ENCODE measurements at regions not wholly inside any gene's neighbourhood (a gene's known extent, or its start where the extent isn't known, plus 50 kb on each side); places are given as distances from the start of the nearest gene placed in this dataset.
A peak's percentile ranks its signal among the peaks of the same experiment; 100 is the strongest.

DNA sequence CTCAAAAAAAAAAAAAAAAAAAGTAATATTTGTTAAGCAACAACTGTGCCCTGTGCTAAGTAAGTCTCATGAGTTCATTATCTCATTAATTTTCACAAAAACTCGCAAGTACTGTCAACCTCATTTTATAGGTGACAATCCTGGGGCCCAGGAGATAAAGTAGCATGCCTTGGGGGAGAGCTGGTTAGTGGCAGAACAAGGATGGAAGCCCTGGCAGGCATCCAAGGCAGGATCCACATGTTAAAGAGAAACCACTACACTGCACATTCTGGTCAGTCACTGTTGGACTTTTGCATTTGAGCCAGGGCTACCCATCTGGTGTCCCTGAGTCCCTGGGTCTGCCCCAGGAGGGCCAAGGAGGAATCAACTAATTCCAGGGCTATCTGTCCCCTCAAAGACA is 54.6 kb downstream of the ZFP36L2 start:
- DNase-seq, result peak; percentile 63

DNA sequence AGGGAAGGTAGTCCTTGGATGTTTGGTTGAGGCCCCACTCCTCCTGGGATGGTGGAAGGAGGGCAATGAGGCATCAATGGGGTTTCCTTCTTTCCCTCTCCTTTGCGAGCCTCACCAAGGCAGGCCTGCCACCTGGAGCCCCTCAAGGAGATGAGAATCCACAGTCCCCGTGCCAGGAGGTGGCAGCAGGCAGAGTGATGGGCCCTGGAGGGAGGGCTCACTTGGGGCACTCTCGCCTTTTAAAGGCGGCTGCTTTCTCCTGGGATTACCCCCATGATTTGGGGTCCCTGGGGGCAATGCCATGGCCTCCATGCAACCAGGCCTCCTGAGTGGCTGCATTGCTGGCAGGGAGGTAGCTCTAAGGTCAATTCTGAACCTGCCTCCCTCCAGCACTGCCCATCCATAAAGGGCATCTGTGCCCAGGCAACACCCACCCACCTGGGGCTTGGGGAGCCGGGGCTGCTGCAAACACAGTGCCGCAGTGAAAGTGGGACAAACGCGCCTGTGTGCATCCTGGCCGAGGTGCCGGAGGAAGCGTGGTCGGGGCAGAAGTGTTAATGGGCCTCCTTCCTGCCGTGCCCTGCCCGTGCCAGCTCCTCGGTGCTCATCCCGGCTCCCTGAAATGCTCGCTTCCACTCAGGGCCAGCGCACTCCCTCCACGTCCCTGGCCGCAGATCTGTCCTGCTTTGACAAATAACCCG is 55.9 kb downstream of the ZFP36L2 start:
- DNase-seq, result peak; percentile 68

DNA sequence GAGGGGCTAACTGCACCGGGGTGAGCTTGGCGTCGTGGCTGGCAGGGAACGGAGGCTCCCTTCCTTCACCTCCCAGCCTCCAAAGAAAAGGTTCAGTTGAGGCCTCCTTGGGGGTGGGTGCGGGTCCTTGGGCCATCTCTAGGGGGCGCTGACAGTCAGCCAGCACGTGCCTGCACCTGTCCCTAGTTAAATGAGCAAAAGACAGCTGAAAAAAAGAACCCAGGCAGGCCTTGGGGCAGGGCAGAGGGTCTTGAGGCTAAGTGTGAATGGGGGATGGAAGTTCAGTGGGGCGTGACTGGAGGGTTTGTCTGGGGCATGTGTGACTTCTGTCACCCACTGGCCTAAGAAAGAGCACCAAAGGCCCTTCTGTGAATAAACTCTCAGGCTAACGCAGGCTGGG is 56.4 kb downstream of the ZFP36L2 start:
- peak; percentile 54 for DNase-seq

DNA sequence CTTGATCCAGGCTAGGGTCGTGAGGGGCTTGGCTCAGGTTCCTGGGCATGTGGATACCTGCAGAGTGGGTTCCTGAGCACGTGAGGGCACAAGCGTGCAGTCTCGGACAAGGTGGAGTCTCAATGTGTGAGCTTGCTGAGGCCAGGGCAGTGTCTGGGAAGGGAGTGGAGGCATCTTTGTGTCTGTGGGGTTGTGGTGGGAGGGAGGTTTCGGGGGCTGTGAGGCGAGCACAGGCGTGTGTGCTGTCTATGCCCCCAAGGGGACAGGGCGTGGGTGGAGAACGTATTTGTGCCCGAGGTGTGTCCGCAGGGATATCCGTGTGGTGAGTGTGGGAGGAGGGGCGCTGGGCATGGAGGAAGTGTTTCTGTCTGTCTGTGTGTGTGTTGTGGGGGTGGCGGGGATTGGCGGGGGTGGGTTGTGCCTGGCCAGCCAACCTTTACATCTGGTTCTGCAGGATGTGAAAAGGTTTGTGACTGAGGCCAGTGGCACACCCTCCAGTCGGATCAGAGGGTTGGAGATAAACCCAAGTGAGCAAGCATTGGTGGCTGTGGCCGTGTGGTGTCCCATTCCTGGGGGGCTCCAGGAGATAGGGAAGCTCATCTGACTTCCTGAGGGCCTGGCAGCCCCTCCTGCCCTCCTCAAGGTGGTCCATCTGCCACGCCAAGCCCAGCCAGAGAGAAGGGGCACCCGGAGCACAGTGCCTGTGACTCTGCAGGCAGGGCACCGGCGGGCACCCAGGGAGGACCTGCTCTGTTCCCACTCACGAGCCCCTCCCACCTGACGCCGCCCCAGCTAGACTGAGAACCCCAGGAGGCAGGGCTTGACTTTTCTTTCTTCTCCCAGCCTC is 57.1 kb downstream of the ZFP36L2 start:
- DNase-seq, result peak; percentile 59

DNA sequence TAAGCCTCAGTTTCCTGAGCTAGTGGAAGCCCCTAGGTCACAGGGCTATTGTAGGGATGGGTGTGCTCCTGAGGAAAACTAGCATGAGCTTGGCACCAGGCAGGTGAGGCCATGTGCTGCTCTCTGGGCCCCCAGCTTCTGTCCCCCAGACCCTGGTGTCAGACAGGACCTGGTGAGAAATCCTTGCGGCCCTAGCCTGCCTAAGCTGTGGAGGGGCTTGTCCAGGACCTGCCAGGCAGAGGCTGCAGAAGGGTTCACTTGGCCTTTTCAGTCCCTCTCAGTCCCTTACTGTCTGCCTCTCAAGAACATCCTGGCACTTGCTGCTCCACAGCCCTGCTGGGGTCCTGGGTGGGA is 58.4 kb downstream of the ZFP36L2 start:
- no peak for DNase-seq

DNA sequence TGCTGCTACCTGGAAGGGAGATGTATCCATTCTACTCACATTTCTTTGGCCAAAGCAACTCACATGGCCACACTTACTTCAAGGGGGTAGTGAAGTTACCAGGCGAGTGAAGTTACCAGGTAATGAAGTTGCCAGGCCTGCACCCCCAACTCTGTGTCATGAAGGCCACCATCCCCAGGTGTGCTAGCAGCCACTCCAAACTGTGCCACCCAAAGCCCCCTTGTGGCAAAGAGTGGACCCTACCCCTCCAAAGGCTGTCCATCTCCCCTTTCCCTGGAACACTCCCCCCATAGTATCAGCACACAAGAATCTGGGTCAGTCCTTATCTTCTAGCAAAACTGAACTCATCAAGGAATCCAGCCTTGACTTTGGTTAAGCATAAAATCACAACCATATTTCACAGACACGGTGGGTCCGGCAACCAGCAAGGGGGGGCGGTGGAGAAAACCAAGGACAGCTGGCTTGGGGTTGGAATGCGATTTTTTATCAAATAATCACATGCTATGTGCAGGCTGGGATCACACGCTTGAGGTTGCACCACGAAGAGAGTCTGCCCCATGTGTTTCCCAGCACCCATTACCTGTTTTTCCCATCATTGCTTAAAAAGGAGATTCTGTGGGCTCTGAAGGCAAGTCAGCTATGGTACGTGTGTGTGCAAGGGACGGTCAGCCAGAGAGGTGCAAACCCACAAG is 60.9 kb downstream of the ZFP36L2 start:
- no peak for DNase-seq

DNA sequence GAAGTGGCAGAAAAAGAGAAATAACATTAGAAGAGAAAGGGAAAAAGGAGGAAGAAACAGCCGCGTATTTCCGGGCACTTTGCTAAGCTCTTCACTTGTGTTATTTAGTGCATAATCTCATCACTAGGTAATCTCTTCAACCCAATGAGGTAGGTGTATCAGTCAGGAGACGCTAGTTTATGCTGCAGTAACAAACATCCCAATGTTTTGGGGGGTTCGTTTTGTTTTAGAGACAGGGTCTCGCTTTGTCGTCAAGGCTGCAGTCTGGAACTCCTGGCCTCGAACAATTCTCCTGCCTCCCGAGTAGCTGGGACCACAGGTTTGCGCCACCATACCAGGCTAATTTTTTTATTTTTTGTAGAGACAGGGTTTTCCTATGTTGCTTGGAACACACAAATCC is 61.7 kb downstream of the ZFP36L2 start:
- DNase-seq, result no peak

DNA sequence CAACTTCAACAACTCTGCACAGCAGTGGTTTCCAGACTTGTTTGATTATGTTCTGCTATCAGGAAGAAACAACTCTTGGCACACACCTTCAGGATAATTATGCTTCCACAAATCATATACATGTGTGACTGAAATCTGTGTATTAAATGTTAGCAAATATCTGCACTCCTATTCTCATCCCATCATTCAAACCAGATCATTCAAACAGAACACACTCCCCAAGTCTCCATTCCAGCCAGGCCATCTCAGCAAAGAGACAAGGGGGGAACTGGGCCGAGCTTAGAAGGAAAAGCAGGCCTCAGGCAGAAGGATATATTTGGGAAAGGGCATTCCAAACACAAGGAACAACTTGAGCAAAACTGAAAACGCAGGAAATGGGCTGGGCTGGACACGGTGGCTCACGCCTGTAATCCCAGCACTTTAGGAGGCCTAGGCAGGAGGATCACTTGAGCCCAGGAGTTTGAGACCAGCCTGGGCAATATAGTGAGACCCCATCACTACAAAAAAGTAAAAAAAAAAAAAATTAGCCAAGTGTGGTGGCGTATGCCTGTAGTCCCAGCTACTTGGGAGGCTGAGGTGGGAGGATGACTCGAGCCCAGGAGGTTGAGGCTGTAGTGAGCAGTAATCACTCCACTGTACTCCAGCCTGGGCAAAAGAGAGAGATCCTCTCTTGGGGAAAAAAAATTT is 62.7 kb downstream of the ZFP36L2 start:
- DNase-seq, result no peak

DNA sequence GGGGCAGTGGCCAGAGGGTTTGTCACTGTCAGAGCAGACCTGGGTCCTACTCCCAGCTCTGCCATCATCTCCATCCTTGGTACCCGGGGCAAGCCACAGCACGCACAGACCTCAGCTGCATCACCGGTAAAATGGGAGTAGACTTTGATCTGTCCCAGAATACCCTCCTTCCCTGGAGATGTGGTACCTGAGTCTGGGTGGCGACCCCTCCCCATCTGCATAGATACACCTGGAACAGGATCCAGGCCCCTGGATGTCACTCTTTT is 64.0 kb downstream of the ZFP36L2 start:
- no peak for DNase-seq

DNA sequence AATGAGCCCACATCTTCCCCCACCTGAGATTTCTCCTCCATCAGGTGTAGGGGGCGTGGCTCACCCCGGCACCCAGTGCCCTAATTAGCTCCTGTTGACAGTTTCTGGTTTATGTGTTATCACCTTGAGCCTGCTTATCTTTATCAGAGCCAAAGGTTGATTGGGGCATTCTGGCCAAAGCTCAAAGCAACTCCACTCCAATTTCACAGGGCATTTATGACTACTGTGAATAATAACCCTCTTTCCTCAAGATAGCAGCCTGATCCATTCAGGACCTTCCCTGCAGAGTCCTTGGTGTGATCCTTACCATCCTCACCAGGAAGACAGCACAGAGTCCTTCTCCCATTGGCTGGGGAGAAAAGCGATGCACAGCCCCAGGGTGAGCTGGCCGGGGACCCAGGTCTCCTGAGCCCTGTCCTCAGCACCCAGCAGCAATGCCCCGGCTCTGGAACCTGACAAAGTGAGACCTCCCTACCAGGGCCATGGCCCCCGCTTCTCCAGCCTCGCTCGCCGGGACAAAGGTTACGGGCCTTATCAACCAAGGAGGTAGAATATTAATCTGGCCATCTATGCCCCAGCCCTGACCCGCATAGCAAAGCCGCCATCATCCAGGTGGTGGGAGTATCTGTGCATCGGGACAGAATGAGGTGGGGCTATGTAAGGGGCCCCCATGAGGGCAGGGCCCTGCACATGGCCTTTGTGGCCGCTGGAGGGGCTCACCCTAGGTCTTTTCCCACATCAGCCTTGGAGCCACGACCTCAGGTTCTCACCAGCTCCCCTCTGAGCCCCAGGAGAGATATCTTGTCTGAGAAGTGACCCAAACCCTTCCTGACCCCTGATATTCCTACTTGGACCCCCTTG is 64.5 kb downstream of the ZFP36L2 start:
- DNase-seq, result no peak

DNA sequence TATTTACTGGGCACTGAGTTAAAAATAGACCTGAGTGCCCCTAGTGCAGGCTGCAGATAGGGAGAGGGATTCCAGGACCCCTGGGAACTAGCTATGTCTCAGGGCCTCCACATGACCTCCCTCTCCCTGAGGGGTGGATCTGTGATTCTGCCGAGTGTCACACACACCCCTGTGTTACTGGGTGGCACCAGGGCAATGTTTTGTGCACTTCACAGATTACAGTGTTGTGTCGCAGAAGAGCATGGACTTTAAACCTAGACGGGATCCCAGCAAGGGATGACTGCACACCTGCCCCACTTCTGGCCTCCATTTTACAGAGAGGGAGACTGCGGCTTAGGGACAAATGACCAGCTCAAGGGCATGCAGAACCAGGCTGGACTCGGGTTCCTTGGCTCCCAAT is 65.6 kb downstream of the ZFP36L2 start:
- DNase-seq, result no peak

DNA sequence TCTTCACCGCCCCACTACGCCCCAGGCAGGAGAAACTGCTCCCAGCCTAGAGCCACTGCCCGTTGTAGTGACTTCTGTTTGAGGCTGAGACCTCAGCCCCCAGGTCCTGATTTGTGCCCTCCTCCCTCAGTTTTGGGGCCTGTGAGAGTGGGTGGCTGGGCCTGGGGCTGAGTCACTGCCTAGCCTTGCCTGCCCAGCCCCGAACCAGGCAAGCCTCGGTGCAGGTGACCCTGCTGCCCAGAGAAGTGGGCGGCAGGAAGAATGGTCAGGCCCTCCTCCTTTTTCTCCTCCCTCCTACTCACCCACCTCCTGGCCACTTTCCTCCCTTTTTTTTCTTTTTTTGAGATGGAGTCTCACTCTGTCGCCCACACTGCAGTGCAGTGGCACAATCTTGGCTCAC is 66.6 kb downstream of the ZFP36L2 start:
- DNase-seq, result no peak

DNA sequence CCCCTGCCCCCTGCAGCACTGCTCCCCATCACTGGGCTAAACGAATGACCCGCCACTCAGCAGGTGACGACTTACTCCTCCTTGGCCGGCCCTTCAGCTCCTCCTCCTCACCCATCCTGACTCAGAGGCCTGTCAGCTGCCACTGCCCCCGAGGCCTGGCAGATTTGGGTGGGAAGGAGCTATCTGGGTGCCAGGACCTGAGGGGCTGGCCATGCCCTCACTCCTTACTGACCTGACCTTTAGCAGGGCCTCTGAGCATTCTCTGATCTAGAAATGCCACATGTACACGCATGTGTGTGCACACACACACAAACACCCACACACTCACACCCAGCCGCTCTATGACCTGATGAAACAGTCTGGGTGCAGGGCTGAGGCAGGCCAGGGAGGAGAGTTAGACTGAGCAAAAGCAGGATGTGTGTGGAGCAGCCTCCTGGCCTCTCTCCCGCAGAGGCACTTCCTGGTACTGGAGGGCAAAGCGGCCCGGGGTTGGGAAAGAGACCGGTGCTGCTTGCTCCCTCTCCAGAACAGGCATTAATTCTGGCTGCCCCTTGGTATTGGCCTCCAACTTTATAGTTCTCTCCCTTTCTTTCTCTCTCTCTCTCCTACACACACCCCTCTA is 68.0 kb downstream of the ZFP36L2 start:
- peak; percentile 67 for DNase-seq

DNA sequence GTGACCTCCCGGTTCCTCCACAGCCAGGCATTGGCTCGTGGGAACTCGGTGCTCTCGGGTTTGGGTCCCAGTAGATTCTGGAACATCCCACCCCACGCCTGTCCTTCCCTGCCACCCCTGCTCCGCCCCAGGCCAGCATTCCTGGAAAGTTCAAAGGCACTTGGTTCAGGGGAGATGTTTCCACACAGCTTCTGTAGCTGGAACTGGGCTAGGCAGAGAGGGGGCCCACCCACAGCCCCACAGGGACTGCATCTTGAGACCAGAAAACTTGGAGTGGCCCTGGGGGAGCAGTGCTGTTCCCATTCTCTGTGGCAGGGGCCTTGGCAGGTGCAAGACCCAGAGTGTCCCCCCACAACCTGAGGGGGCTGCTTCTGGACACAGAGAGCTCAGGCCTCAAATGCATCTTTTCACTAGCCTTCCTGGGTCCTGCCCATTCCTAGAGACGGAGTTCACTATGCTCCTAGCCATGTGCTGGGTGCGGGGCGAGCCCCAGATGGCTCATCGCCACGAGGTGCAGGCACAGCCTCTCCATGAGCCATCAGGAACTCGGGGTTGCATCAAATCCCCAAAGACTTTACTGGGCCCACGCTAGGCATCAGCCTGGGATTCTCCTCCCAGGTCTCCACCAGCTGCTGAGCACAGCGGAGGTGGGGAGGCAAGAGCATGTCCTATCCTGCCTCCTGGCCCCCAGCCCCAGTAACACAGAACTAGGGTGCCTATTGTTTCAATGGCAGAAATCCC is 68.7 kb downstream of the ZFP36L2 start:
- no peak for DNase-seq

DNA sequence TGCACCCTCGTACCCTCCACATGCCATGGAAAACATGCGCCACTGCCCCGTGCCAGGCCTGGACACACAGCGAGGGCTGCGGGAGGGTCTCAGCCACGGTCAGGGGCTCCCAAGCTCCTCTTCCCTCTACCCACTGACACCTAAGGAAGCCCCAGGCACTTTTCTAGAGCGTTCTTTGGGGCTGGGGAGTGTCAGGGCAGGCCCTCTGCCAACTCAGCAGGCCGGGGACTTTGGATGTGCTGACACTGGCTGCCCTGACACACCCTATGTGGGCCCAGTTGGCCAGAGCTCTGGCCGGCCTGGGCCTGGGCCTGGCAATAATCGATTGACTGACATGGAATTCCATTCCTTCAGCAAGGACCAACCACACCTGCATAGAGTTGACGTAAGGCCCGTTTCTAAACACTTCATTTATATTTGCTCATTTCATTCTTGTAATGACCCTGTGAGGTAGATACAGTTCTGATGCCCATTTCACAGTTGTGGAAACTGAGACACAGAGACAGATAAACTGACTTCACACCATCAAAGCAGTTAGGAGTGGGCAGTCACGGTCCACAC is 70.5 kb downstream of the ZFP36L2 start:
- no peak for DNase-seq

DNA sequence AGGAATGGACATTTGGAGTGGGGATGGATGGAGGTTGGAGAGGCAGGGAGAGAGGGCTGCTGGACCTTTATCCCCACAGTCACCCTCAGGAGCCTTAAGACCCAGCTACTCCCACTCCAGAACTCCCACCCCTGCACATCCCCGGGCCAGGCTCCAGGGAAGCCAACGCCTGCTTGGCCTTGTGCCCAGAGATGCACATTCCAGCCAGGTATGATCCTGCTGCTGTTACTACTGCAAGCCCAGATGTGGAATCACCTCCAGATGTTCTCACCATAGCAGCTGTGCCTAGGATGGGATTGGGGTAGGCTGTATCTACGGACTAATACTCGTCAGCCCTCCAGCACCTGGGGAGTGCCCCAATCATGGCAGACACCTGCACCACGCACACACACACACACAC is 71.7 kb downstream of the ZFP36L2 start:
- DNase-seq, result no peak

DNA sequence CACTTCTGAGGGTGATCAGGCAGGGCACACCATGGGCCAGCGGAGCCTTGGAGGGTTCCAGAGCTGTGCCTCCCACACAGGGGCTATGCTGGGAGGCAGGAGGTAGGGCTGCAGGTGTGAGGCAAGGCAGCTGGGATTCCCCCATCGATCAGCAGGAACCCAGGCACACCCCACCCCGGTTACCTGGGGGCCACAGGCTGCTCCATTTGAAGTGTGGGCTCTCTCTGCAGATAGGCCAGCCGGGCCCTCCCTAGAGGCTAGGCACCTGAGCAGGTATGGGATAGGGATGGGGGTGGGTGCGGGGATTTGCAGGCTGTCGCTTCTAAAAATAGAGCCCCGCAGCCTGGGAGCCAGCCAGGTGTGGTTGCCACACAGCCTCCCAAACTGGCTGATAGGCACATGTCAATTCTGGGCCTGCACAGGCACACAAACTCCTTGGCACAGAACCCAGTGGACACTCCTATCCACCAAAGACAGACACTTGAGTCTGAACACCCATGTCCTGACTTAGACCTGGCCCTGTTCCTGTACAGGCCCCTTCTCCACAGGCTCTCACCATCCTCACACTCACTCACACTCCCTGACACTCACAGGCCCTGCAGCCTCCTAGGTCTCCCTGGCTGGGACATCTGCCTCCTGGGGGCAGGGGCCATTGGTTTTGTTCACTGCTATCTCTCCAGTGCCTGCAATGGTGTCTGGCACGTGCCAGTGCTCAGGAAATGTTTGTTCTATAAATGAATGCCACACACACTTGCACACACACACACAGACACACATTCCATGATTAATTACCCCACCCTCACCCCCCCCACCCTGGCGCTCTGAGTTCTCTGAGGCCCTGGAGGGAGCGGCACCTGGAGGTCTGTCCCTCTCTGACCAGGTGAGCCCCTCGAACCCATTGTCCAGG is 73.4 kb downstream of the ZFP36L2 start:
- DNase-seq, result no peak

DNA sequence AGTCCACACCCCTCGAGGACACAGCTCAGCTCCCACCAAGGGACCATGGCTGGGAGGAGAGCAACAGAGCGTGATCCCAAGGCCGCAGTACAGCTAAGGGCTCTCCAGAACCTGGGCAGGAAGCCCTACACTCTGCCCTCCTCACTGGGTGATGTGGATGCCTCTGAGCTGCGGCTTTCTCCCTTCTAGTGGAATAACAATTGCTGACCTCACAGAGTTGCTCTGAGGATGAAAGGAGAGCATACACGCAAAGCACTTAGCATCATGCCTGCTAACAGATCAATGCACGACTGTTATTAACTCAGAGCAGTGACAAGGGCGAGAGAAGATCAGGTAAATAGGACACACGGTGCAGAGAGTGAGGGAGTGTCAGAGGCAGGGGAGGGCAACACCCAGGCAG is 74.2 kb downstream of the ZFP36L2 start:
- no peak for DNase-seq

DNA sequence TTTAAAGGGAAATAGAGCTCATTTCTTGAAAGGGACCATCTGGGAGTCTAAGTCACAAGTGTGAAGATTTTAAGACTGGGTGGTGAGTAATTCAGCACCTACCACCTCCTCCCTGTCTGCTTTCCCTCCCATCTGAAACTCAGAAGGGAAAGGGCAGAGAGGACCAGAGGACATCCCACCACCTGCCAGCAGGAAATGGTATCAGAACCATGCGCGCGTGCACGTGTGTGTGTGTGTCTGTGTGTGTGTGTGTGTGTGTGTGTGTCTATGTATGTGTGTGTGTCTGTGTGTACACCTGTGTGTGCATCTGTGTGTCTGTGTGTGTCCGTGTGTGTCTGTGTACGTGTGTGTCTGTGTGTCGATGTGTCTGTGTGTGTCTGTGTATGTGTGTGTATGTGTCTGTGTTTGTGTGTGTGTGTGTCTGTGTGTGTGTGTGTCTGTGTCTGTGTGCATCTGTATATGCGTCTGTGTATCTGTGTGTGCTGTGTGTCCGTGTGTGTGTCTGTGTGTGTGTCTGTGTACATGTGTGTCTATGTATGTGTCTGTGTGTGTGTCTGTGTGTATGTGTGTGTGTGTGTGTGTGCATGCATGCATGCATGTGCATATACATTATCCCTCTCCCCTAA is 76.8 kb downstream of the ZFP36L2 start:
- DNase-seq, result no peak

DNA sequence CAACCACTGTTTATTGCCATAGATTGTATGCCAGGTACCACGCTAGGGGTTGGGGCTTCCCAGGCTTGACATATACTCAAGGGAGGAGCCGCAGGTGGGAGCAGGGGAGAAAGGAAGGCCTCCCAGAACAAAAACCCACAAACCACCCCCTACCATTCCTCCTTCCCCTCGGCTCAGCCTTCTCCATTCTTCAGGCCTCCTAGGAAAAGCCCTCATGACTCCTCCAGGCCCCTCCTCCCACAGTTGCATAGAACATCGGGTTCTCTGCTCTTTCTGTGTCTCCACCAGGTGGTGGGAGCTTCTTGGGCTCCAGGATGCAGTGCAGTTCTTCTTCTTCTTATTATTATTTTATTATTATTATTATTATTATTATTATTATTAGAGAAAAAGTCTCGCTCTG is 80.3 kb downstream of the ZFP36L2 start:
- no peak for DNase-seq

Measured in femur (tissue), 1 donor.